ENCODE measurements at regions not wholly inside any gene's neighbourhood (a gene's known extent, or its start where the extent isn't known, plus 50 kb on each side); places are given as distances from the start of the nearest gene placed in this dataset.

- no peaks in the 10 kb centered on the region for H3K36me3 ChIP-seq (replicated peaks in 1 of 2; ENCODE audit: control insufficient read depth in 1 of 2, insufficient read depth in 2 of 2, low read length in 1 of 2)
- H3K79me2 ChIP-seq (ENCODE audit: insufficient read depth), result no peaks in the 10 kb centered on the region
- POLR2A ChIA-PET, result no interaction called here
- H3K4me1 ChIP-seq (ENCODE audit: control insufficient read depth in 1 of 2, insufficient read depth in 2 of 2, low read depth in 1 of 2, low read length in 1 of 2), result no peaks in the 10 kb centered on the region
- H3K9me2 ChIP-seq, result no peaks in the 10 kb centered on the region
- H3K9ac ChIP-seq, result no peak overlapping the region
- no peaks in the 10 kb centered on the region for H3K27me3 ChIP-seq (ENCODE audit: insufficient read depth)
- H3K4me3 ChIP-seq (ENCODE audit: low read depth in 2 of 2, low read length in 1 of 2), result no peak overlapping the region
- H3F3A ChIP-seq (replicated peaks; ENCODE audit: insufficient read depth), result no peaks in the 10 kb centered on the region
- WGBS (ENCODE audit: low lambda C conversion rate), result 84% methylated on average over 3 of the region's 3 CpGs
- CTCF ChIA-PET, result interaction anchor here (1.6 kb wide), 1 partner anchor 933 kb away, joined by 4 read pairs; no protein-coding TSS in a partner anchor
- no peak for DNase-seq
- no peaks in the 10 kb centered on the region for H3K9me3 ChIP-seq
- no peak for TF ChIP-seq GATA2 (CRISPR knock-in tag; IDR thresholded peaks at IDR 0.05)
- TF ChIP-seq USF1 (IDR thresholded peaks at IDR 0.05; ENCODE audit: borderline replicate concordance, low read depth), result no peak
- TF ChIP-seq GABPA (IDR thresholded peaks at IDR 0.05; ENCODE audit: low read depth), result no peak
- TF ChIP-seq RCOR1 (IDR thresholded peaks at IDR 0.05; ENCODE audit: low read length), result no peak
- TF ChIP-seq MXI1 (IDR thresholded peaks at IDR 0.05; ENCODE audit: low read depth, low read length), result no peak
- TF ChIP-seq YY1 (IDR thresholded peaks at IDR 0.05; ENCODE audit: low read depth), result no peak
- TF ChIP-seq MAX (IDR thresholded peaks at IDR 0.05; ENCODE audit: low read depth), result no peak
- TF ChIP-seq FOSL2 (IDR thresholded peaks at IDR 0.05; ENCODE audit: borderline replicate concordance, low read depth), result no peak
- TF ChIP-seq SIN3A (IDR thresholded peaks at IDR 0.05; ENCODE audit: borderline replicate concordance, low read depth, low read length), result no peak
- TF ChIP-seq NRF1 (IDR thresholded peaks at IDR 0.05; ENCODE audit: low read depth, low read length), result no peak
- TF ChIP-seq NFIC (IDR thresholded peaks at IDR 0.05; ENCODE audit: borderline replicate concordance), result no peak
- no peak for TF ChIP-seq ELF1 (IDR thresholded peaks at IDR 0.05)
- no peak for TF ChIP-seq EP300 (IDR thresholded peaks at IDR 0.05; ENCODE audit: borderline replicate concordance in 1 of 2, low read depth in 1 of 2, low read length in 1 of 2)
- no peak for TF ChIP-seq PBX3 (IDR thresholded peaks at IDR 0.05)
- TF ChIP-seq CTCF (IDR thresholded peaks at IDR 0.05), result no peak
- no peak for TF ChIP-seq RFX5 (IDR thresholded peaks at IDR 0.05; ENCODE audit: low read length)
- TF ChIP-seq JUND (IDR thresholded peaks at IDR 0.05), result no peak
- no peak for TF ChIP-seq IRF3 (IDR thresholded peaks at IDR 0.05; ENCODE audit: low read depth, low read length)
- no peak overlapping the region for H3K27ac ChIP-seq (ENCODE audit: low read depth in 2 of 2, low read length in 1 of 2)
- no peak overlapping the region for H2AFZ ChIP-seq (ENCODE audit: low read depth)
- H3K4me2 ChIP-seq, result no peak overlapping the region
- no peaks in the 10 kb centered on the region for H4K20me1 ChIP-seq (ENCODE audit: insufficient read depth)
Observed at GRCh38 chr1:221521686-221522085, 220.2 kb downstream of the DUSP10 start.
